Ovary (tissue), 3 donors: ENCODE measurements at regions not wholly inside any gene's neighbourhood (a gene's known extent, or its start where the extent isn't known, plus 50 kb on each side); places are given as distances from the start of the nearest gene placed in this dataset.

Experiments used
- EP300 ChIP-seq: sonication (generic); formaldehyde crosslinking; IDR thresholded peaks from one replicate; pipeline ENCODE4 v1.6.1; 2017; ENCODE audit warnings: antibody characterized with exemption
- POLR2A ChIP-seq: fragments of 450-650 bp; IDR thresholded peaks from one replicate; pipeline ENCODE4 v1.6.1; 2017; ENCODE audit warnings: antibody characterized with exemption, mild to moderate bottlenecking, moderate library complexity
- TF ChIP-seq, protein P1 (sequence below), 3 donors: fragments of 450-650 bp in 2 of 3; fragments of 200-600 bp in 1 of 3; IDR thresholded peaks; one replicate each; pipeline versions ENCODE4 v1.5.1 to v1.8.0; 2016 to 2022; ENCODE audit warnings: antibody characterized with exemption in 3 of 3, mild to moderate bottlenecking in 1 of 3
- donor health status: DM: no; HTN: no; CAD: no.

DNA sequence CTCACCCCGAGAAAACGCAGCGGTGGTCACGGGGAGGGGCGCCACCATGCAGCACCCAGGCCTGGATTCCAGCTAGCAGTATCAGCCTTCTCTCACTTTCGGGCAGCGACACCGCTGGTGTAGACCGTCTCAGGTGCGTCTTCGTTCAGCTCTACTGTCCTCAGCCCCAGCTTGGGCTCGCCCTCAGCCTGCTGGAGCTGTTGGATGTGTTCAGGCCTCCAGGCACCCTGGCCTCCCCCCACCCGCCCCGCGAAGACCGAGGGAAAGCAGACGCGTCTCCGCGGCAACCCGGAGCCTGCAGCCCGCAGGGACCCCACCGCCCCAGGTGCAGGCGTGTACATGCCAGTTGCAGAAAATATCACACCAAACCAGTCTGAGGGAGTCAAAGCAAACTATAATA is 60.8 kb upstream of the CARMIL1 start:
- TF ChIP-seq, protein P1, sequence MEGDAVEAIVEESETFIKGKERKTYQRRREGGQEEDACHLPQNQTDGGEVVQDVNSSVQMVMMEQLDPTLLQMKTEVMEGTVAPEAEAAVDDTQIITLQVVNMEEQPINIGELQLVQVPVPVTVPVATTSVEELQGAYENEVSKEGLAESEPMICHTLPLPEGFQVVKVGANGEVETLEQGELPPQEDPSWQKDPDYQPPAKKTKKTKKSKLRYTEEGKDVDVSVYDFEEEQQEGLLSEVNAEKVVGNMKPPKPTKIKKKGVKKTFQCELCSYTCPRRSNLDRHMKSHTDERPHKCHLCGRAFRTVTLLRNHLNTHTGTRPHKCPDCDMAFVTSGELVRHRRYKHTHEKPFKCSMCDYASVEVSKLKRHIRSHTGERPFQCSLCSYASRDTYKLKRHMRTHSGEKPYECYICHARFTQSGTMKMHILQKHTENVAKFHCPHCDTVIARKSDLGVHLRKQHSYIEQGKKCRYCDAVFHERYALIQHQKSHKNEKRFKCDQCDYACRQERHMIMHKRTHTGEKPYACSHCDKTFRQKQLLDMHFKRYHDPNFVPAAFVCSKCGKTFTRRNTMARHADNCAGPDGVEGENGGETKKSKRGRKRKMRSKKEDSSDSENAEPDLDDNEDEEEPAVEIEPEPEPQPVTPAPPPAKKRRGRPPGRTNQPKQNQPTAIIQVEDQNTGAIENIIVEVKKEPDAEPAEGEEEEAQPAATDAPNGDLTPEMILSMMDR (IDR thresholded peaks at IDR 0.05), result no peak
- TF ChIP-seq POLR2A (no peak), EP300 (no peak)
